ENCODE measurements at regions not wholly inside any gene's neighbourhood (a gene's known extent, or its start where the extent isn't known, plus 50 kb on each side); places are given as distances from the start of the nearest gene placed in this dataset.
"Not testable (repeated sequence)": the region's sequence is repeated elsewhere in the genome, so short reads cannot be mapped to it uniquely, and the experiment has no call there.

DNA sequence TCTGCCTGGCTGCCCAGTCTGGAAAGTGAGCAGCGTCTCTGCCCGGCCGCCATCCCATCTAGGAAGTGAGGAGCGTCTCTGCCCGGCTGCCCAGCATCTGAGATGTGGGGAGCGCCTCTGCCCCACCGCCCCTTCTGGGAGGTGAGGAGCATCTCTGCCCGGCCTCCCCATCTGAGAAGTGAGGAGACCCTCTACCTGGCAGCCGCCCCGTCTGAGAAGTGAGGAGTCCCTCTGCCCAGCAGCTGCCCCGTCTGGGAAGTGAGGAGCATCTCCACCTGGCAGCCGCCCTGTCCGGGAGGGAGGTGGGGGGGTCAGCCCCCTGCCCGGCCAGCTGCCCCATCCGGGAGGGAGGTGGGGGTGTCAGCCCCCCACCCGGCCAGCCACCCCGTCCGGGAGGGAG lies 644.2 kb upstream of the PRMT6 start:
- not testable (repeated sequence) for TF ChIP-seq GABPA (IDR thresholded peaks at IDR 0.05; ENCODE audit: low read depth); POLR2AphosphoS5 (IDR thresholded peaks at IDR 0.05; ENCODE audit: low read depth); SPI1 (IDR thresholded peaks at IDR 0.05; ENCODE audit: borderline replicate concordance, low read depth)
- TF ChIP-seq, protein P1, sequence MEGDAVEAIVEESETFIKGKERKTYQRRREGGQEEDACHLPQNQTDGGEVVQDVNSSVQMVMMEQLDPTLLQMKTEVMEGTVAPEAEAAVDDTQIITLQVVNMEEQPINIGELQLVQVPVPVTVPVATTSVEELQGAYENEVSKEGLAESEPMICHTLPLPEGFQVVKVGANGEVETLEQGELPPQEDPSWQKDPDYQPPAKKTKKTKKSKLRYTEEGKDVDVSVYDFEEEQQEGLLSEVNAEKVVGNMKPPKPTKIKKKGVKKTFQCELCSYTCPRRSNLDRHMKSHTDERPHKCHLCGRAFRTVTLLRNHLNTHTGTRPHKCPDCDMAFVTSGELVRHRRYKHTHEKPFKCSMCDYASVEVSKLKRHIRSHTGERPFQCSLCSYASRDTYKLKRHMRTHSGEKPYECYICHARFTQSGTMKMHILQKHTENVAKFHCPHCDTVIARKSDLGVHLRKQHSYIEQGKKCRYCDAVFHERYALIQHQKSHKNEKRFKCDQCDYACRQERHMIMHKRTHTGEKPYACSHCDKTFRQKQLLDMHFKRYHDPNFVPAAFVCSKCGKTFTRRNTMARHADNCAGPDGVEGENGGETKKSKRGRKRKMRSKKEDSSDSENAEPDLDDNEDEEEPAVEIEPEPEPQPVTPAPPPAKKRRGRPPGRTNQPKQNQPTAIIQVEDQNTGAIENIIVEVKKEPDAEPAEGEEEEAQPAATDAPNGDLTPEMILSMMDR (IDR thresholded peaks at IDR 0.05; ENCODE audit: insufficient read depth, low read length): not testable (repeated sequence)
- TF ChIP-seq, protein P2, sequence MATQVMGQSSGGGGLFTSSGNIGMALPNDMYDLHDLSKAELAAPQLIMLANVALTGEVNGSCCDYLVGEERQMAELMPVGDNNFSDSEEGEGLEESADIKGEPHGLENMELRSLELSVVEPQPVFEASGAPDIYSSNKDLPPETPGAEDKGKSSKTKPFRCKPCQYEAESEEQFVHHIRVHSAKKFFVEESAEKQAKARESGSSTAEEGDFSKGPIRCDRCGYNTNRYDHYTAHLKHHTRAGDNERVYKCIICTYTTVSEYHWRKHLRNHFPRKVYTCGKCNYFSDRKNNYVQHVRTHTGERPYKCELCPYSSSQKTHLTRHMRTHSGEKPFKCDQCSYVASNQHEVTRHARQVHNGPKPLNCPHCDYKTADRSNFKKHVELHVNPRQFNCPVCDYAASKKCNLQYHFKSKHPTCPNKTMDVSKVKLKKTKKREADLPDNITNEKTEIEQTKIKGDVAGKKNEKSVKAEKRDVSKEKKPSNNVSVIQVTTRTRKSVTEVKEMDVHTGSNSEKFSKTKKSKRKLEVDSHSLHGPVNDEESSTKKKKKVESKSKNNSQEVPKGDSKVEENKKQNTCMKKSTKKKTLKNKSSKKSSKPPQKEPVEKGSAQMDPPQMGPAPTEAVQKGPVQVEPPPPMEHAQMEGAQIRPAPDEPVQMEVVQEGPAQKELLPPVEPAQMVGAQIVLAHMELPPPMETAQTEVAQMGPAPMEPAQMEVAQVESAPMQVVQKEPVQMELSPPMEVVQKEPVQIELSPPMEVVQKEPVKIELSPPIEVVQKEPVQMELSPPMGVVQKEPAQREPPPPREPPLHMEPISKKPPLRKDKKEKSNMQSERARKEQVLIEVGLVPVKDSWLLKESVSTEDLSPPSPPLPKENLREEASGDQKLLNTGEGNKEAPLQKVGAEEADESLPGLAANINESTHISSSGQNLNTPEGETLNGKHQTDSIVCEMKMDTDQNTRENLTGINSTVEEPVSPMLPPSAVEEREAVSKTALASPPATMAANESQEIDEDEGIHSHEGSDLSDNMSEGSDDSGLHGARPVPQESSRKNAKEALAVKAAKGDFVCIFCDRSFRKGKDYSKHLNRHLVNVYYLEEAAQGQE (IDR thresholded peaks at IDR 0.05; ENCODE audit: insufficient replicate concordance, low read depth): not testable (repeated sequence)
